CD4-positive, alpha-beta T cell (primary cell): ENCODE measurements at regions not wholly inside any gene's neighbourhood (a gene's known extent, or its start where the extent isn't known, plus 50 kb on each side); places are given as distances from the start of the nearest gene placed in this dataset.

ENCODE experiments used
- ATAC-seq: fragments of 200-7000 bp; cut with Tn5 transposase; one replicate; pipeline ENCODE4 v1.10.0; 2022; ENCODE audit warnings: mild to moderate bottlenecking; ENCODE audit not compliant: poor library complexity
- CTCF ChIA-PET: fragments of 350-600 bp; sonication (Branson Sonifier 250); formaldehyde crosslinking; loops from one replicate; lab custom pipeline; 2021; ENCODE audit warnings: antibody characterized with exemption, inconsistent platforms; lab: Charles Lee
- POLR2A ChIA-PET: fragments of 350-600 bp; sonication (Branson Sonifier 250); formaldehyde crosslinking; loops from one replicate; lab custom pipeline; 2021; ENCODE audit warnings: antibody characterized with exemption, inconsistent platforms; lab: Charles Lee
- DNase-seq, 14 experiments: peaks; one replicate each; pipeline ENCODE4 v3.0.0-alpha.2; 2013 to 2020; ENCODE audit warnings: mixed read lengths in 2 of 14
- H3K27ac ChIP-seq, 2 donors: one replicate each; pipeline versions ENCODE4 v1.5.1 to v1.7.0; 2013; ENCODE audit warnings: low read length in 2 of 2, low read depth in 1 of 2, mild to moderate bottlenecking in 1 of 2
- H3K27me3 ChIP-seq, 2 experiments: 1 replicate in 1 of 2; 2 replicates in 1 of 2; pipeline versions ENCODE4 v1.6.1 to v1.7.0; 2013; ENCODE audit warnings: low read length in 2 of 2, control low read depth in 1 of 2, mild to moderate bottlenecking in 1 of 2, moderate library complexity in 1 of 2; ENCODE audit not compliant: insufficient read depth in 2 of 2, control insufficient read depth in 1 of 2
- H3K36me3 ChIP-seq: one replicate; pipeline ENCODE4 v1.6.1; 2013; ENCODE audit warnings: low read length, control low read depth; ENCODE audit not compliant: insufficient read depth
- H3K4me1 ChIP-seq: one replicate; pipeline ENCODE4 v1.6.1; 2013; ENCODE audit warnings: low read length, control low read depth; ENCODE audit not compliant: insufficient read depth
- H3K4me3 ChIP-seq: one replicate; pipeline ENCODE4 v1.5.1; 2013; ENCODE audit warnings: mild to moderate bottlenecking, low read length, moderate library complexity
- H3K9me3 ChIP-seq, 2 experiments: 1 replicate in 1 of 2; 2 replicates in 1 of 2; pipeline versions ENCODE4 v1.6.1 to v1.7.0; 2013; ENCODE audit warnings: low read length in 2 of 2, mild to moderate bottlenecking in 2 of 2, control low read depth in 1 of 2, moderate library complexity in 1 of 2; ENCODE audit not compliant: control insufficient read depth in 1 of 2, insufficient read depth in 1 of 2
- H3K27ac Mint-ChIP-seq: one replicate; pipeline ENCODE4 v1.8.0; 2020; ENCODE audit warnings: mixed read lengths
- H3K27me3 Mint-ChIP-seq: one replicate; pipeline ENCODE4 v1.8.0; 2021; ENCODE audit warnings: mixed read lengths
- H3K36me3 Mint-ChIP-seq: one replicate; pipeline ENCODE4 v1.8.0; 2021; ENCODE audit warnings: low read depth, mixed read lengths
- H3K4me1 Mint-ChIP-seq: one replicate; pipeline ENCODE4 v1.8.0; 2021; ENCODE audit warnings: low read depth, mixed read lengths
- H3K4me3 Mint-ChIP-seq: one replicate; pipeline ENCODE4 v1.8.0; 2020; ENCODE audit warnings: mild to moderate bottlenecking, mixed read lengths
- H3K9me3 Mint-ChIP-seq: one replicate; pipeline ENCODE4 v1.8.0; 2020; ENCODE audit warnings: mixed read lengths
- CTCF ChIP-seq: fragments of 200-600 bp; IDR thresholded peaks from one replicate; pipeline ENCODE4 v1.8.0; 2022; ENCODE audit warnings: antibody characterized with exemption, mild to moderate bottlenecking
- intact Hi-C, 2 experiments: fragments of 100-400 bp; cut with DNase I in 1 of 2; cut with micrococcal nuclease in 1 of 2; formaldehyde crosslinking; loops; one replicate each; pipeline versions ENCODE4 v1.15.1 to v1.9.0; 2023 to 2025; cut with DNase I, micrococcal nuclease

GRCh38 chr9:83166372-83166771 lies 103.4 kb upstream of the RASEF start:
- no peak overlapping the region for H3K27ac Mint-ChIP-seq
- no peaks in the 10 kb centered on the region for H3K9me3 ChIP-seq
- H3K4me1 Mint-ChIP-seq, result no peaks in the 10 kb centered on the region
- no peaks in the 10 kb centered on the region for H3K27me3 ChIP-seq
- DNase-seq, result no peak
- intact Hi-C loops, result no loop called here
- no peaks in the 10 kb centered on the region for H3K36me3 Mint-ChIP-seq
- ChIA-PET POLR2A (no interaction called here), CTCF (no interaction called here)
- ATAC-seq, result no peak
- H3K4me3 ChIP-seq, result no peak overlapping the region
- no peak for TF ChIP-seq CTCF
- H3K9me3 Mint-ChIP-seq, result peaks cover 1% of the 10 kb centered on the region
- no peaks in the 10 kb centered on the region for H3K27me3 Mint-ChIP-seq
- H3K27ac ChIP-seq, result no peak overlapping the region
- no peaks in the 10 kb centered on the region for H3K36me3 ChIP-seq
- no peak overlapping the region for H3K4me3 Mint-ChIP-seq
- H3K4me1 ChIP-seq, result no peaks in the 10 kb centered on the region

- H3K36me3 ChIP-seq, result no peaks in the 10 kb centered on the region
- no peak overlapping the region for H3K4me3 ChIP-seq
- ATAC-seq (no peak), DNase-seq (no peak)
- Mint-ChIP-seq H3K36me3 (no peaks in the 10 kb centered on the region), H3K4me1 (no peaks in the 10 kb centered on the region), H3K4me3 (no peak overlapping the region), H3K9me3 (peaks cover 3% of the 10 kb centered on the region), H3K27ac (no peak overlapping the region), H3K27me3 (no peaks in the 10 kb centered on the region)
- POLR2A ChIA-PET, result no interaction called here
- no peak for TF ChIP-seq CTCF
- H3K27me3 ChIP-seq, result peaks cover 0 to 2% of the 10 kb centered on the region in 2 experiments
- H3K9me3 ChIP-seq, result peaks cover 0 to 3% of the 10 kb centered on the region in 2 experiments
- no peaks in the 10 kb centered on the region for H3K4me1 ChIP-seq
- H3K27ac ChIP-seq, result no peak overlapping the region
- CTCF ChIA-PET, result no interaction called here
- intact Hi-C loops, result no loop called here
These were observed 92.8 kb upstream of the RASEF start for GRCh38 chr9:83155733-83156132.

GRCh38 chr9:83154821-83155220 lies 91.9 kb upstream of the RASEF start:
- Histone ChIP-seq H3K4me3 (no peak overlapping the region), H3K4me1 (no peaks in the 10 kb centered on the region), H3K36me3 (no peaks in the 10 kb centered on the region), H3K9me3 (no peaks in the 10 kb centered on the region), H3K27ac (no peak overlapping the region), H3K27me3 (peaks cover 0 to 2% of the 10 kb centered on the region in 2 experiments)
- Mint-ChIP-seq H3K4me3 (no peak overlapping the region), H3K27me3 (no peaks in the 10 kb centered on the region), H3K4me1 (no peaks in the 10 kb centered on the region), H3K27ac (no peak overlapping the region), H3K36me3 (no peaks in the 10 kb centered on the region), H3K9me3 (no peaks in the 10 kb centered on the region)
- no peak for TF ChIP-seq CTCF
- ATAC-seq (no peak), DNase-seq (no peak)
- ChIA-PET POLR2A (no interaction called here), CTCF (no interaction called here)
- intact Hi-C loops, result no loop called here
